GM23338 (cell line): ENCODE measurements at regions not wholly inside any gene's neighbourhood (a gene's known extent, or its start where the extent isn't known, plus 50 kb on each side); places are given as distances from the start of the nearest gene placed in this dataset.

Experiments used
- ATAC-seq: fragments of 200-7000 bp; cut with Tn5 transposase; 3 replicates; pipeline ENCODE4 v1.9.1; 2020
- DNase-seq: peaks from one replicate; pipeline ENCODE4 v3.0.0-alpha.2; 2015; ENCODE audit warnings: low spot score
- H2AFZ ChIP-seq: fragments of 200-600 bp; sonication (generic); 2 replicates; pipeline ENCODE4 v1.8.0; 2016; ENCODE audit warnings: antibody characterized with exemption, mild to moderate bottlenecking, moderate library complexity
- H3F3A ChIP-seq: fragments of 200-600 bp; sonication (generic); replicated peaks from 2 replicates; pipeline ENCODE4 v1.8.0; 2017; ENCODE audit warnings: antibody characterized with exemption, mixed run types, low read depth
- H3K27ac ChIP-seq: fragments of 200-600 bp; sonication (generic); 2 replicates; pipeline ENCODE4 v1.6.1; 2016; ENCODE audit warnings: low read depth
- H3K27me3 ChIP-seq: fragments of 200-600 bp; sonication (generic); 2 replicates; pipeline ENCODE4 v1.8.0; 2016; ENCODE audit warnings: mild to moderate bottlenecking, mixed run types, moderate library complexity; ENCODE audit not compliant: insufficient read depth
- H3K36me3 ChIP-seq: fragments of 200-600 bp; sonication (generic); 2 replicates; pipeline ENCODE4 v1.8.0; 2016; ENCODE audit warnings: mild to moderate bottlenecking; ENCODE audit not compliant: insufficient read depth
- H3K4me1 ChIP-seq: fragments of 200-600 bp; sonication (generic); 2 replicates; pipeline ENCODE4 v1.8.0; 2016; ENCODE audit warnings: mild to moderate bottlenecking, moderate library complexity; ENCODE audit not compliant: insufficient read depth
- H3K4me2 ChIP-seq: fragments of 200-600 bp; sonication (generic); 2 replicates; pipeline ENCODE4 v1.7.1; 2017; ENCODE audit warnings: mixed run types
- H3K4me3 ChIP-seq: fragments of 200-600 bp; sonication (generic); 2 replicates; pipeline ENCODE4 v1.6.1; 2016; ENCODE audit warnings: mixed run types
- H3K79me2 ChIP-seq: fragments of 200-600 bp; sonication (generic); replicated peaks from 2 replicates; pipeline ENCODE4 v1.8.0; 2017; ENCODE audit warnings: mild to moderate bottlenecking; ENCODE audit not compliant: insufficient read depth
- H3K9me2 ChIP-seq: fragments of 200-600 bp; sonication (generic); 2 replicates; pipeline ENCODE4 v1.8.0; 2017; ENCODE audit not compliant: insufficient read depth
- H4K20me1 ChIP-seq: fragments of 200-600 bp; sonication (generic); replicated peaks from 2 replicates; pipeline ENCODE4 v1.8.0; 2017; ENCODE audit warnings: mild to moderate bottlenecking; ENCODE audit not compliant: insufficient read depth
- H3K27ac Mint-ChIP-seq: 2 replicates; pipeline ENCODE4 v1.8.0; 2020; ENCODE audit warnings: inconsistent platforms, mild to moderate bottlenecking, moderate library complexity, mixed read lengths
- H3K27me3 Mint-ChIP-seq: 3 replicates; pipeline ENCODE4 v1.8.0; 2022; ENCODE audit warnings: low read depth, mild to moderate bottlenecking, moderate library complexity, mixed read lengths, inconsistent platforms; ENCODE audit not compliant: insufficient read depth, poor library complexity
- H3K36me3 Mint-ChIP-seq: 3 replicates; pipeline ENCODE4 v1.8.0; 2021; ENCODE audit warnings: low read depth, mild to moderate bottlenecking, inconsistent platforms, moderate library complexity, mixed read lengths
- H3K4me1 Mint-ChIP-seq: 3 replicates; pipeline ENCODE4 v1.8.0; 2020; ENCODE audit warnings: mild to moderate bottlenecking, inconsistent platforms, mixed read lengths
- H3K4me3 Mint-ChIP-seq: 3 replicates; pipeline ENCODE4 v1.8.0; 2021; ENCODE audit warnings: moderate library complexity, mild to moderate bottlenecking, inconsistent platforms, mixed read lengths
- H3K9me3 Mint-ChIP-seq: 3 replicates; pipeline ENCODE4 v1.8.0; 2020; ENCODE audit warnings: moderate library complexity, mild to moderate bottlenecking, inconsistent platforms, mixed read lengths
- CREB1 ChIP-seq: fragments of 250-450 bp; sonication (Bioruptor Pico); IDR thresholded peaks from 2 replicates; pipeline ENCODE4 v1.5.0; 2020; ENCODE audit warnings: low read depth, mild to moderate bottlenecking, moderate library complexity
- EZH2 ChIP-seq: fragments of 200-600 bp; sonication (generic); IDR thresholded peaks from one replicate; pipeline ENCODE4 v1.8.0; 2017; ENCODE audit warnings: antibody characterized with exemption, mild to moderate bottlenecking, low read depth; ENCODE audit not compliant: unreplicated experiment
- JUNB ChIP-seq: IDR thresholded peaks from one replicate; pipeline ENCODE4 v1.6.1; 2016; ENCODE audit warnings: antibody characterized with exemption; ENCODE audit not compliant: unreplicated experiment
- NANOG ChIP-seq: IDR thresholded peaks from 2 replicates; pipeline ENCODE4 v1.6.1; 2016; ENCODE audit warnings: antibody characterized with exemption, borderline replicate concordance
- REST ChIP-seq: IDR thresholded peaks from one replicate; pipeline ENCODE4 v1.6.1; 2018; ENCODE audit warnings: antibody characterized with exemption; ENCODE audit not compliant: unreplicated experiment
- STAT1 ChIP-seq: IDR thresholded peaks from one replicate; pipeline ENCODE4 v1.6.1; 2016; ENCODE audit warnings: antibody characterized with exemption; ENCODE audit not compliant: unreplicated experiment
- ZNF114 ChIP-seq: fragments of 250-450 bp; sonication (Bioruptor Pico); IDR thresholded peaks from 2 replicates; pipeline ENCODE4 v1.5.0; 2020; ENCODE audit warnings: mild to moderate bottlenecking, moderate library complexity
- ZNF331 ChIP-seq: fragments of 250-450 bp; sonication (Bioruptor Pico); IDR thresholded peaks from 2 replicates; pipeline ENCODE4 v1.5.0; 2020; ENCODE audit warnings: low read depth, mild to moderate bottlenecking, moderate library complexity
- TF ChIP-seq, protein P1 (sequence below): fragments of 250-450 bp; sonication (Bioruptor Pico); IDR thresholded peaks from 2 replicates; pipeline ENCODE4 v1.5.0; 2020; ENCODE audit warnings: mild to moderate bottlenecking, moderate library complexity
- TF ChIP-seq, protein P2 (sequence below), 2 experiments: fragments of 200-600 bp in 1 of 2; sonication (generic) in 1 of 2; conservative IDR thresholded peaks; 2 replicates each; pipeline versions ENCODE4 v1.5.1 to v1.6.1; 2016 to 2017; ENCODE audit warnings: antibody characterized with exemption in 2 of 2, low read depth in 2 of 2, mild to moderate bottlenecking in 2 of 2, moderate library complexity in 1 of 2
- TF ChIP-seq, protein P3 (sequence below): IDR thresholded peaks from 2 replicates; pipeline ENCODE4 v1.6.1; 2016; ENCODE audit warnings: antibody characterized with exemption

- TF ChIP-seq JUNB (no peak), STAT1 (no peak), ZNF114 (no peak)
- TF ChIP-seq, protein P1, sequence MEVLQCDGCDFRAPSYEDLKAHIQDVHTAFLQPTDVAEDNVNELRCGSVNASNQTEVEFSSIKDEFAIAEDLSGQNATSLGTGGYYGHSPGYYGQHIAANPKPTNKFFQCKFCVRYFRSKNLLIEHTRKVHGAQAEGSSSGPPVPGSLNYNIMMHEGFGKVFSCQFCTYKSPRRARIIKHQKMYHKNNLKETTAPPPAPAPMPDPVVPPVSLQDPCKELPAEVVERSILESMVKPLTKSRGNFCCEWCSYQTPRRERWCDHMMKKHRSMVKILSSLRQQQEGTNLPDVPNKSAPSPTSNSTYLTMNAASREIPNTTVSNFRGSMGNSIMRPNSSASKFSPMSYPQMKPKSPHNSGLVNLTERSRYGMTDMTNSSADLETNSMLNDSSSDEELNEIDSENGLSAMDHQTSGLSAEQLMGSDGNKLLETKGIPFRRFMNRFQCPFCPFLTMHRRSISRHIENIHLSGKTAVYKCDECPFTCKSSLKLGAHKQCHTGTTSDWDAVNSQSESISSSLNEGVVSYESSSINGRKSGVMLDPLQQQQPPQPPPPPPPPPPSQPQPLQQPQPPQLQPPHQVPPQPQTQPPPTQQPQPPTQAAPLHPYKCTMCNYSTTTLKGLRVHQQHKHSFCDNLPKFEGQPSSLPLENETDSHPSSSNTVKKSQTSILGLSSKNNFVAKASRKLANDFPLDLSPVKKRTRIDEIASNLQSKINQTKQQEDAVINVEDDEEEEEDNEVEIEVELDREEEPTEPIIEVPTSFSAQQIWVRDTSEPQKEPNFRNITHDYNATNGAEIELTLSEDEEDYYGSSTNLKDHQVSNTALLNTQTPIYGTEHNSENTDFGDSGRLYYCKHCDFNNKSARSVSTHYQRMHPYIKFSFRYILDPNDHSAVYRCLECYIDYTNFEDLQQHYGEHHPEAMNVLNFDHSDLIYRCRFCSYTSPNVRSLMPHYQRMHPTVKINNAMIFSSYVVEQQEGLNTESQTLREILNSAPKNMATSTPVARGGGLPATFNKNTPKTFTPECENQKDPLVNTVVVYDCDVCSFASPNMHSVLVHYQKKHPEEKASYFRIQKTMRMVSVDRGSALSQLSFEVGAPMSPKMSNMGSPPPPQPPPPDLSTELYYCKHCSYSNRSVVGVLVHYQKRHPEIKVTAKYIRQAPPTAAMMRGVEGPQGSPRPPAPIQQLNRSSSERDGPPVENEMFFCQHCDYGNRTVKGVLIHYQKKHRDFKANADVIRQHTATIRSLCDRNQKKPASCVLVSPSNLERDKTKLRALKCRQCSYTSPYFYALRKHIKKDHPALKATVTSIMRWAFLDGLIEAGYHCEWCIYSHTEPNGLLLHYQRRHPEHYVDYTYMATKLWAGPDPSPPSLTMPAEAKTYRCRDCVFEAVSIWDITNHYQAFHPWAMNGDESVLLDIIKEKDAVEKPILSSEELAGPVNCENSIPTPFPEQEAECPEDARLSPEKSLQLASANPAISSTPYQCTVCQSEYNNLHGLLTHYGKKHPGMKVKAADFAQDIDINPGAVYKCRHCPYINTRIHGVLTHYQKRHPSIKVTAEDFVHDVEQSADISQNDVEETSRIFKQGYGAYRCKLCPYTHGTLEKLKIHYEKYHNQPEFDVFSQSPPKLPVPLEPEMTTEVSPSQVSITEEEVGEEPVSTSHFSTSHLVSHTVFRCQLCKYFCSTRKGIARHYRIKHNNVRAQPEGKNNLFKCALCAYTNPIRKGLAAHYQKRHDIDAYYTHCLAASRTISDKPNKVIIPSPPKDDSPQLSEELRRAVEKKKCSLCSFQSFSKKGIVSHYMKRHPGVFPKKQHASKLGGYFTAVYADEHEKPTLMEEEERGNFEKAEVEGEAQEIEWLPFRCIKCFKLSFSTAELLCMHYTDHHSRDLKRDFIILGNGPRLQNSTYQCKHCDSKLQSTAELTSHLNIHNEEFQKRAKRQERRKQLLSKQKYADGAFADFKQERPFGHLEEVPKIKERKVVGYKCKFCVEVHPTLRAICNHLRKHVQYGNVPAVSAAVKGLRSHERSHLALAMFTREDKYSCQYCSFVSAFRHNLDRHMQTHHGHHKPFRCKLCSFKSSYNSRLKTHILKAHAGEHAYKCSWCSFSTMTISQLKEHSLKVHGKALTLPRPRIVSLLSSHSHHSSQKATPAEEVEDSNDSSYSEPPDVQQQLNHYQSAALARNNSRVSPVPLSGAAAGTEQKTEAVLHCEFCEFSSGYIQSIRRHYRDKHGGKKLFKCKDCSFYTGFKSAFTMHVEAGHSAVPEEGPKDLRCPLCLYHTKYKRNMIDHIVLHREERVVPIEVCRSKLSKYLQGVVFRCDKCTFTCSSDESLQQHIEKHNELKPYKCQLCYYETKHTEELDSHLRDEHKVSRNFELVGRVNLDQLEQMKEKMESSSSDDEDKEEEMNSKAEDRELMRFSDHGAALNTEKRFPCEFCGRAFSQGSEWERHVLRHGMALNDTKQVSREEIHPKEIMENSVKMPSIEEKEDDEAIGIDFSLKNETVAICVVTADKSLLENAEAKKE (CRISPR knock-in tag): no peak
Measured at GRCh38 chr9:26077860-26078259, 399.6 kb upstream of the TUSC1 start (continued).

DNA sequence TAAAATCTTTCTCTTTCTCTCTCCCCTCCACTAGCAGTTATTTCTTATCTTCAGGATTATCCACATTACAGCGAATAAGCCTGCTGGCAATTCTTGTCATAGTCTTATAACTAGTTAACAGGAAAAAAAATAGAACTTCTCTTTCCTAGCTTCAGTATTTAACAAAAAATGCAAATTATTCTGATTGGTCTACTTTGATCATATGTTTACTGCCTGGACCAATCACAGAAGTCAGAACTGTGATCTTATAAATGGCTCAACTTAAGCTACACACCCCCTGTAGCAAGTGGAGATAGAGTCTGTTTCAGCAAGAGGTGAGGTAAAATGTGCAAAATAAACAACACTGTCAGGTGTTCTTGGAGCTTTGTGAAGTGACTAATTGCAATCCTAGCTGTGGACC, 389.4 kb upstream of the TUSC1 start:
- H3K4me3 ChIP-seq: no peak overlapping the region
- DNase-seq: no peak
- TF ChIP-seq, protein P2, sequence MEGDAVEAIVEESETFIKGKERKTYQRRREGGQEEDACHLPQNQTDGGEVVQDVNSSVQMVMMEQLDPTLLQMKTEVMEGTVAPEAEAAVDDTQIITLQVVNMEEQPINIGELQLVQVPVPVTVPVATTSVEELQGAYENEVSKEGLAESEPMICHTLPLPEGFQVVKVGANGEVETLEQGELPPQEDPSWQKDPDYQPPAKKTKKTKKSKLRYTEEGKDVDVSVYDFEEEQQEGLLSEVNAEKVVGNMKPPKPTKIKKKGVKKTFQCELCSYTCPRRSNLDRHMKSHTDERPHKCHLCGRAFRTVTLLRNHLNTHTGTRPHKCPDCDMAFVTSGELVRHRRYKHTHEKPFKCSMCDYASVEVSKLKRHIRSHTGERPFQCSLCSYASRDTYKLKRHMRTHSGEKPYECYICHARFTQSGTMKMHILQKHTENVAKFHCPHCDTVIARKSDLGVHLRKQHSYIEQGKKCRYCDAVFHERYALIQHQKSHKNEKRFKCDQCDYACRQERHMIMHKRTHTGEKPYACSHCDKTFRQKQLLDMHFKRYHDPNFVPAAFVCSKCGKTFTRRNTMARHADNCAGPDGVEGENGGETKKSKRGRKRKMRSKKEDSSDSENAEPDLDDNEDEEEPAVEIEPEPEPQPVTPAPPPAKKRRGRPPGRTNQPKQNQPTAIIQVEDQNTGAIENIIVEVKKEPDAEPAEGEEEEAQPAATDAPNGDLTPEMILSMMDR (conservative IDR thresholded peaks at IDR 0.05; ENCODE audit: low read depth in 2 of 2): no peak
- TF ChIP-seq CREB1 (CRISPR knock-in tag) (no peak), EZH2 (no peak), REST (no peak), ZNF114 (no peak), ZNF331 (CRISPR knock-in tag) (no peak), NANOG (no peak), STAT1 (no peak)
- TF ChIP-seq, protein P3, sequence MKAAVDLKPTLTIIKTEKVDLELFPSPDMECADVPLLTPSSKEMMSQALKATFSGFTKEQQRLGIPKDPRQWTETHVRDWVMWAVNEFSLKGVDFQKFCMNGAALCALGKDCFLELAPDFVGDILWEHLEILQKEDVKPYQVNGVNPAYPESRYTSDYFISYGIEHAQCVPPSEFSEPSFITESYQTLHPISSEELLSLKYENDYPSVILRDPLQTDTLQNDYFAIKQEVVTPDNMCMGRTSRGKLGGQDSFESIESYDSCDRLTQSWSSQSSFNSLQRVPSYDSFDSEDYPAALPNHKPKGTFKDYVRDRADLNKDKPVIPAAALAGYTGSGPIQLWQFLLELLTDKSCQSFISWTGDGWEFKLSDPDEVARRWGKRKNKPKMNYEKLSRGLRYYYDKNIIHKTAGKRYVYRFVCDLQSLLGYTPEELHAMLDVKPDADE: no peak

More for the DNA sequence above, 389.4 kb upstream of the TUSC1 start:
- no peaks in the 10 kb centered on the region for H3K36me3 Mint-ChIP-seq
- no peak overlapping the region for H3K27ac Mint-ChIP-seq
- H3K4me3 Mint-ChIP-seq: no peak overlapping the region
- Histone ChIP-seq H2AFZ (no peak overlapping the region), H4K20me1 (no peaks in the 10 kb centered on the region), H3F3A (no peaks in the 10 kb centered on the region), H3K4me2 (no peak overlapping the region), H3K36me3 (no peaks in the 10 kb centered on the region), H3K79me2 (no peaks in the 10 kb centered on the region), H3K27me3 (no peaks in the 10 kb centered on the region), H3K27ac (no peak overlapping the region), H3K9me2 (no peaks in the 10 kb centered on the region), H3K4me1 (0 out of 2 replicates have a peak, but pooled peaks cover 2% of the 10 kb centered on the region)
- no peaks in the 10 kb centered on the region; the same call in 2 of the 3 replicates for H3K9me3 Mint-ChIP-seq
- H3K4me1 Mint-ChIP-seq: peaks cover 7% of the 10 kb centered on the region; the same call in 2 of the 3 replicates
- ATAC-seq: no peak
- no peaks in the 10 kb centered on the region for H3K27me3 Mint-ChIP-seq
